NCI-H1092 treated with DMSO at 0.1 percent for 48 hours (cell line): ENCODE measurements at regions not wholly inside any gene's neighbourhood (a gene's known extent, or its start where the extent isn't known, plus 50 kb on each side); places are given as distances from the start of the nearest gene placed in this dataset.
A peak's percentile ranks its signal among the peaks of the same experiment; 100 is the strongest.

Experiments
- DNase-seq: peaks from one replicate; lab custom pipeline; 2025; lab: John Stamatoyannopoulos, UW

DNA sequence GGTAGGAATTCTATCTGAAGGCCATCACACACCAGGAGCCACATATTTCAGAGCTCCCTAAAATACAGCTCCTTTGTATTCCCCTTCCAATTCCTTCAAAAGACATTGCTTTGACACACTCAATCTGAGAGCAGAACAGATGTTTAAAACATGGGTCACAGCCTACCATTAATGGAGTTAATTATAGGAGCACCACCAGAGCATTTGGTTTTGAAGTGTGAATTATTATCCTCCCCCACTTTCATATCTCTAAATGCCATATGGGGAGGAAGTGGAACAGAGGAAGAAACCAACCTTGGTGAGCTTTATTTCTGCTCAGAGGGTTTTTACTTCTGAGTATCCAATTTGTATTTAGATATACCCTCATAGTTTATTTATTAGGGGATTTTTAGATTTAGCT is 50.7 kb upstream of the TNFRSF21 start:
- no peak for DNase-seq

DNA sequence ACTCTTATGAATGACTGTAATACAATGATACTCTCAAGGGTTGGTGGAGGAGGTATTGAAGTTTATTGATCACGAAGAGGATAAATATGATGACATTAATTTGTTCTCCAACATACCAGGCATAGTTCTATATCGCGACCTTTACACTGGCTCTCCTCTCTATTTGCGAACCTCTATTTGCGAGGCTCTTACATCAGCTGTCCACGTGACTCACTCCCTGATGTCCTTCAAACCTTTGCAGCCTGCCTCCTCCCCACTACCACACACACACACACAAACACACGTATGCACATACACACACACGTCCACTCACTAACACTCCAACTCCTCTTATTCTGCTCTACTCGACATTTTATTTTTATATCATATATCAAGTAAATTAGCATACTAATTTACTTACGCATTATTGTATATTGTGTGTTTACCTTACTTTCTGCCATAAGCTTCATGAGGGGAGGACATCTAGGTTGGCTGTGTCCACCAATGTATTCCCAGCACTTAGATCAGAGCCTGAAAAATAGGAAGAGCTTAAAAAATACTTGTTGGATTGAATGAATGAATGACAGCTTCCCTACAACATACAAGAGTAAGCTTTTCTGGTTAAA is 53.3 kb upstream of the TNFRSF21 start:
- DNase-seq, result no peak

GRCh38 chr6:47363736-47364135 is 54.0 kb upstream of the TNFRSF21 start:
- DNase-seq, result no peak

- no peak for DNase-seq
Observed at GRCh38 chr6:47366335-47366890, 56.7 kb upstream of the TNFRSF21 start.

DNA sequence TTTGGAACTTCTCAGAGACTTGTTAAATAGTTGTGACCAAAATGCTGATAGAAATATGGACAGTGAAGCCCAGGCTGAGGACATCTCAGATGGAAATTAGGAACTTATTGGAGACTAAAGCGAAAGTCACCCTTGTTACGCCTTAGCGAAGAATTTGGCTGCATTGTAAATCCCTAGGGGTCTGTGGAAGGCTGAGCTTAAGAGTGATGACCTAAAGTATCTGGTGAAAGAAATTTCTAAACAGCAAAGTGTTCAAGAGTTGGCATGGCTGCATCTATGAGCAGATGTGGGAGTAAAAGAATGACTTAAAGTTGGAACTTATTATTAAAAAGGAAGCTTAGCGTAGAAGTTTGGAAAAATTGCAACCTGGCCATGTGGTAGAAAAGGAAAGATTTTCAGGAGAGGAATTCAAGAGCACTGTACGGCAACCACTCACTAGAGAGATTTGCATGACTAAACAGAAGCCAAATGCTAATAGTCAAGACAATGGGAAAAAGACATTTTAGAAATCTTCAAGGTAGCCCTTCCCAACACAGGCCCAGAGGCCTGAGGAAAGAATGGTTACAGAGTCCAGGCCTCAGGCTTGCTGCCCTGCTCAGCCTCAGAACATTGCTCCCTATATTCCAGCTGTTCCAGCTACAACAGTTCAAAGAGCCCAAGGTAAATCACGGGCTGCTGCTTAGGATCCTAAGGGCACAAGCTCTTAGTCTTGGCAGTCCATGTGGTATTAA is 61.6 kb upstream of the TNFRSF21 start:
- DNase-seq, result no peak

- DNase-seq, result no peak
Observed at GRCh38 chr6:47371870-47372255, 62.2 kb upstream of the TNFRSF21 start.

GRCh38 chr6:47372318-47372717 is 62.6 kb upstream of the TNFRSF21 start:
- DNase-seq, result no peak

- DNase-seq, result no peak
Observed at GRCh38 chr6:47375426-47375825, 65.7 kb upstream of the TNFRSF21 start.

DNA sequence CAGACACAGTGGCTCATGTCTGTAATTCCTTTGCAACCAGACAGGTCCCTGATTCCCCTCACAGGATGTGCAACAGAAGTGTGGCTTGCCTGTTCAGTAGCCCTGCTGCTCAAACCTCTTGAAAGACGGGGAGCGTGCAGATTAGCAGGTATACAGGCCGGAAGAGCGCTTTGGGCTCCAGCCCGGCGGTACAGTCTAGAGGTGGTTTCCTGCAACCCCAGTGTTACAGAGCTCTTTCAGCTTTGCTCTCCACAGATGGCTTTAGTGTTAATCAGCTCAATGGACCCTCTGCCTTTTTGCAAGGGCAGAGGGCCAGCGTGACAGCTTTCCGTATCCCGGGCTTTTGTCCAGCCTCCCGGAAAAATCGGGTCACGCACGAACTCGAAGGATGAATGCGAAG is 67.2 kb upstream of the TNFRSF21 start:
- DNase-seq, result no peak

- no peak for DNase-seq
Observed at GRCh38 chr6:47377971-47378370, 68.3 kb upstream of the TNFRSF21 start.

GRCh38 chr6:47379328-47379727 is 69.6 kb upstream of the TNFRSF21 start:
- no peak for DNase-seq

GRCh38 chr6:47380251-47380650 is 70.5 kb upstream of the TNFRSF21 start:
- no peak for DNase-seq

DNA sequence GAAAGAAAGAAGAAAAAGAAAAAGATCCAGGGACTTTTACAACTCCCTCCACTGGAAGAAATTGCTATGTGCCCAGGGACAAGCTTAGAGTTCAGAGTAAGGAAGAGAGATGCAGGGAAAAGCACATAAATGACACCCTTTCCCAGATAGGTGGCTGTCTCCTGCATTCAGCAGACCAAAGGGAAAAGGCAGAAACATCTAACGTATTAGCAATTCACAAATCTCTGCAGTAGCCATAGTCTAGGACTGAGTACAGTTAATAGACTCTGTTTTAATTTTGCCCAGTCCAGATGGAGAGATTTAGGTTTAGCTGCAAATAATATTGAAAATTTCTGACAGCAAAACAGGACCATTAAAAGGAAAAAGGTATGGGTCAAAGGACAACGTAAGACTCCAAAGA is 71.3 kb upstream of the TNFRSF21 start:
- no peak for DNase-seq

DNA sequence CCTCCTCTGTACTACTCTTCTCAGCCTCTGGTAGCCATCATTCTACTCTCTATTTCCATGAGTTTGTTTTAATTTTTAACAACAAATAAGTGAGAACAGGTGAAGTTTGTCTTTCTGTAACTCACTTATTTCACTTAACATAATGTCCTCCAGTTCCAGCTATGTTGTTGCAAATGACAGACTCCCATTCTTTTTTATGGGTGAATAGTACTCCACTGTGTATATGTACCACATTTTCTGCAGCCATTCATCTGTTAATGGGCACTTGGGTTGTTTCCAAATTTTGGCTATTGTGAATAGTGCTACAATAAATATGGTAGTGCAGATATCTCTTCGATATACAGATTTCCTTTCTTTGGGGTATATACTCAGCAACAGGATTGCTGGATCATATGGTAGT is 73.7 kb upstream of the TNFRSF21 start:
- DNase-seq, result no peak

DNA sequence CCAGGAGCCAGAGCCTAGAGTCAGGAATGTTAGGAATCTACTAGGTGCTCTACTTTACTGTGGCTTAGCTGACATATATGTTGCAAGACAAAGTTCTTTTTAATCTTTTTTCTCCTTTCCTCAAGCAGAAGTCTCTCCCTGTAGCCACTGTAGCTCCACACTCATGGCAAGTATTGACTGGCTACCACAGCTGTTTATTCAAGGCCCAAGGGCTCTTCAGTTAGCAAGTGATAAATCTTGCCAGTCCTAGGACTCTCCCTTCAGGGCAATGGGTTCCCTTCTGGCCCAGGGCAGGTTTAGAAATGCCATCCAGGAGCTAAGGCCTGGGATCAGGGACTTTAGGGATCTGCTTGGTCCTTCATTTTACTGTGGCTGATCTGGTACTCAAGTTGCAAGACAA is 82.0 kb upstream of the TNFRSF21 start:
- no peak for DNase-seq

GRCh38 chr6:47392251-47392650 is 82.5 kb upstream of the TNFRSF21 start:
- no peak for DNase-seq

DNA sequence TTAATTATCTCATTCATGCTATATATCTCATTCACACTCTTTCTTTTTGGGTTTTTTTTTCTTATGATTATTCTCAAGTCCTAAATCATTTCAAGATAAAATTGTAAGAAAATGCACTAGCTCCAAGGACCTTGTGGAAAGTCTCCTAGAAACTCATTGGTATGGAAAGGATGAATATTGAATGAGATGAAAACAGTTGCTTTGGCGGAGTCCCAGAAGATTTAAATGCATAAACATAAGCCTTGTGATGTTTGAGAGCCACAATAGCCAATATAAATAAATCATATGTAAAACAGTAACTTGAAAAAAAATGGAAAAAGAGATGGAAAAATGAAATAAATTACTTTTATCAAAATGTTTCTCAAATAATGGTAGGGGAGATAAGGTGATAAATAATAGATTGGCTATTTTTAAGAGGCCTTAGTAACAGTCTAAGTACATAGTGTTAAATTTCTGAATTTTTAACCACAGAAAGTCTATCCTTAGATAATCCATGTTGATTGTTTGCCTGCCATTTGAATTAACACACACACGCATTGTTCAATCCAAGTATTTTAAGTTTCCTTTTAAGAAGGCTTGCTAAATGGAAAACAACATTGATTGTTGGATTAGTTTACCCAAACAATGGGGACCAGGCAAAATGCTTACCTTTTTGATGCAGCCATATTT is 81.1 kb upstream of the CD2AP start:
- no peak for DNase-seq

- no peak for DNase-seq
Observed at GRCh38 chr6:47400581-47400980, 77.0 kb upstream of the CD2AP start.

GRCh38 chr6:47402081-47402480 is 75.5 kb upstream of the CD2AP start:
- no peak for DNase-seq

DNA sequence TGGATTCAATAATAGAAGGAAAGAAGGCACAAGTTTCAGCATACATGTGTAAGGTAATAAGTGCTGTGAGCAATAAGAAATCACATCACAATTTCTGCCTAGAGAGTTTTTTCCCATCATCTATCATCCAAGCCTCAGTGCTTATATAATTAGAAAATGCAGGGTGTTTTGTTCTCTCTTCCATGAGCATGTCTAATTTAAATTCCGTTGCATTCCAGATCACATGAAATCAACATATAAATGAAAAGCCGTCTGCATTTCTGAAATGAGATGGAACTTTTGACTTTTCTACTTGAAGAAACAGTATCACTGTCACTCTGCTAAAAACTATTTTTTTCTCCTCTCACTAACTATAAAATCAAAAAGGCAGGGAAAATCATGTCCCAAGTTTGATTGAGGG is 74.5 kb upstream of the CD2AP start:
- no peak for DNase-seq

DNA sequence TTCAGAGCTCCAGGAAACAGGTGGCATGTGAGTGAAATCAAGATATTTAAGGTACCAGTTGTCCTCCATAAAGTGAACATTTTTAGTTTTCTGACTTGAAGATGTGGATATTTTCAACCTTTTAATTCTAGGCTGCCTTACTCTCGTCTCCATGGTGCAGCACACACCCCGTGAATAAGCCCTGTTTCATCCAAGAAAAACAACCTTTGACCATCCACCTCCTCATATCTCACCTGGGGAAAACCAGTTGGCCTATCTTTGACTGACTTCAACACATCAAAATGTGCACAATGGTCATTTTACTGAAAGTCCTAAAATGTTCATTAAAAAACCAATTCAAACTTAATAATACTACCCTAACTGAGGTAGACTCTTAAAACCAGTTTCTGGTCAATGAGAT is 73.8 kb upstream of the CD2AP start:
- no peak for DNase-seq

- no peak for DNase-seq
Observed at GRCh38 chr6:47404435-47404834, 73.2 kb upstream of the CD2AP start.

DNA sequence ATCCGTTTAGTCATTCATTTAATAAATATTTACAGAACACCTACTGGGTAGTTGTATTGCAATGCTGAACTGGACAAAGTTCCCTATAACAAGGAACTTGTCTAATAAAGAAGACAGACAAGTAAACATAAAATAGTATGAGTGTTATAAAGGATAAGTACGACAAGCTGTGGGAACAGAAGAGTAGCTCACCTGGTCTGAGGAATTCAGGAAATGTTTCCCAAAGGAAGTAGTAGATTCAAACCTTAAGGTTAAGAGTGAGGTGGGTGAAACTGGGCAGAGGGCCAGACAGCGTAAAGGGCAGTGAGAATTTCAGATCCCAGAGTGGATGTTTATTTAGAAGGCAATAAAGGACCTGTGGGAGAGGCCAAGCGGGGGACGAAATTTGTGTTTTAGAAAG is 72.3 kb upstream of the CD2AP start:
- peak; percentile 9 for DNase-seq
